CD4-positive, alpha-beta T cell (primary cell): ENCODE measurements at regions not wholly inside any gene's neighbourhood (a gene's known extent, or its start where the extent isn't known, plus 50 kb on each side); places are given as distances from the start of the nearest gene placed in this dataset.

Experiments
- ATAC-seq: fragments of 200-7000 bp; cut with Tn5 transposase; one replicate; pipeline ENCODE4 v1.10.0; 2022; ENCODE audit warnings: mild to moderate bottlenecking; ENCODE audit not compliant: poor library complexity
- CTCF ChIA-PET: fragments of 350-600 bp; sonication (Branson Sonifier 250); formaldehyde crosslinking; loops from one replicate; lab custom pipeline; 2021; ENCODE audit warnings: antibody characterized with exemption, inconsistent platforms; lab: Charles Lee
- POLR2A ChIA-PET: fragments of 350-600 bp; sonication (Branson Sonifier 250); formaldehyde crosslinking; loops from one replicate; lab custom pipeline; 2021; ENCODE audit warnings: antibody characterized with exemption, inconsistent platforms; lab: Charles Lee
- DNase-seq, 14 experiments: peaks; one replicate each; pipeline ENCODE4 v3.0.0-alpha.2; 2013 to 2020; ENCODE audit warnings: mixed read lengths in 2 of 14
- H3K27ac ChIP-seq, 2 donors: one replicate each; pipeline versions ENCODE4 v1.5.1 to v1.7.0; 2013; ENCODE audit warnings: low read length in 2 of 2, low read depth in 1 of 2, mild to moderate bottlenecking in 1 of 2
- H3K27me3 ChIP-seq, 2 experiments: 1 replicate in 1 of 2; 2 replicates in 1 of 2; pipeline versions ENCODE4 v1.6.1 to v1.7.0; 2013; ENCODE audit warnings: low read length in 2 of 2, control low read depth in 1 of 2, mild to moderate bottlenecking in 1 of 2, moderate library complexity in 1 of 2; ENCODE audit not compliant: insufficient read depth in 2 of 2, control insufficient read depth in 1 of 2
- H3K36me3 ChIP-seq: one replicate; pipeline ENCODE4 v1.6.1; 2013; ENCODE audit warnings: low read length, control low read depth; ENCODE audit not compliant: insufficient read depth
- H3K4me1 ChIP-seq: one replicate; pipeline ENCODE4 v1.6.1; 2013; ENCODE audit warnings: low read length, control low read depth; ENCODE audit not compliant: insufficient read depth
- H3K4me3 ChIP-seq: one replicate; pipeline ENCODE4 v1.5.1; 2013; ENCODE audit warnings: mild to moderate bottlenecking, low read length, moderate library complexity
- H3K9me3 ChIP-seq, 2 experiments: 1 replicate in 1 of 2; 2 replicates in 1 of 2; pipeline versions ENCODE4 v1.6.1 to v1.7.0; 2013; ENCODE audit warnings: low read length in 2 of 2, mild to moderate bottlenecking in 2 of 2, control low read depth in 1 of 2, moderate library complexity in 1 of 2; ENCODE audit not compliant: control insufficient read depth in 1 of 2, insufficient read depth in 1 of 2
- H3K27ac Mint-ChIP-seq: one replicate; pipeline ENCODE4 v1.8.0; 2020; ENCODE audit warnings: mixed read lengths
- H3K27me3 Mint-ChIP-seq: one replicate; pipeline ENCODE4 v1.8.0; 2021; ENCODE audit warnings: mixed read lengths
- H3K36me3 Mint-ChIP-seq: one replicate; pipeline ENCODE4 v1.8.0; 2021; ENCODE audit warnings: low read depth, mixed read lengths
- H3K4me1 Mint-ChIP-seq: one replicate; pipeline ENCODE4 v1.8.0; 2021; ENCODE audit warnings: low read depth, mixed read lengths
- H3K4me3 Mint-ChIP-seq: one replicate; pipeline ENCODE4 v1.8.0; 2020; ENCODE audit warnings: mild to moderate bottlenecking, mixed read lengths
- H3K9me3 Mint-ChIP-seq: one replicate; pipeline ENCODE4 v1.8.0; 2020; ENCODE audit warnings: mixed read lengths
- CTCF ChIP-seq: fragments of 200-600 bp; IDR thresholded peaks from one replicate; pipeline ENCODE4 v1.8.0; 2022; ENCODE audit warnings: antibody characterized with exemption, mild to moderate bottlenecking
- intact Hi-C, 2 experiments: fragments of 100-400 bp; cut with DNase I in 1 of 2; cut with micrococcal nuclease in 1 of 2; formaldehyde crosslinking; loops; one replicate each; pipeline versions ENCODE4 v1.15.1 to v1.9.0; 2023 to 2025; cut with DNase I, micrococcal nuclease

DNA sequence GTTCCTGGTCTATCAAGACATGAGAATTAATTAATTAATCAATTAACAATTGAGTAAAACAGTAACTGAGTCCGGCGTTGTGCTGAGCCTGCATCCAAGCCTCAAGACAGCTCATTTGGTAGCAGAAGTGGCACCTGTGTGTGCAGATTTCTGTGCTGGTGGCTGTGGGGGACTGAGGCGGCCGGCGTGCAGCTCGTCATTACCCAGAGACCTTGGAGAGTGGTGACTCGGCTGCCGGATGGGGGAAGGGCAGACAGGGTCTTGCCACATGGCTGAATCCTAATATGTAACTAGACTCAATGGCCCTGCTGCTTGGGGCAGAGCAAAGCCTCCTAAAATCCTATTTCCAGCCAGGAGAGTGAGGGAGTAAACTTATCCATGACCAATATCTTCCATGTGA, 510.2 kb downstream of the TCERG1L start:
- Histone ChIP-seq H3K4me3 (no peak overlapping the region), H3K27ac (no peak overlapping the region), H3K9me3 (peaks cover 0 to 21% of the 10 kb centered on the region in 2 experiments), H3K36me3 (no peaks in the 10 kb centered on the region), H3K4me1 (no peaks in the 10 kb centered on the region), H3K27me3 (peaks cover 0 to 2% of the 10 kb centered on the region in 2 experiments)
- POLR2A ChIA-PET = no interaction called here
- intact Hi-C loops = no loop called here
- no peaks in the 10 kb centered on the region for H3K4me1 Mint-ChIP-seq
- CTCF ChIA-PET = no interaction called here
- ATAC-seq (no peak), DNase-seq (no peak)
- H3K27me3 Mint-ChIP-seq = no peaks in the 10 kb centered on the region
- no peak overlapping the region for H3K4me3 Mint-ChIP-seq
- H3K27ac Mint-ChIP-seq = no peak overlapping the region
- no peaks in the 10 kb centered on the region for H3K36me3 Mint-ChIP-seq
- TF ChIP-seq CTCF = no peak
- H3K9me3 Mint-ChIP-seq = no peaks in the 10 kb centered on the region

DNA sequence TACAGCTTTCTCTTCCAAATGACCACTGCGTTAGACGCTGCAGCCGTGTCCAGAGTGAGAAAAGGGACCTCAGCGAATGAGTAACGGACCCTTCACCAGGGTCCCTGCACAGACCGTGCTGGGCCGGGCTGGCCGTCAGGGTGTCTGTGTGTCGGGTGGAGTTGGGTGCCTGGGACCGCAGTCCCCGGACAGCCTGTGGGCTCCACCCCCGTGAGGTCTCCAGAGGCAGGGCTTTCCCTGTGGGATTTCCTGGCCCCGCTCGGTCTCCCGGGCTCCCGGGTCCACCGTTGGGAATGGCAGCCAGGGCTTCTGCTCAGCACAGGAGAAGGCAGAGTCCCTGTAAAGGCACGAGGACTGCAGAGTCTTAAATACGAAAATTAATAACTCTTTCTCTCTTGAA, 509.7 kb downstream of the TCERG1L start:
- Mint-ChIP-seq H3K27me3 (no peaks in the 10 kb centered on the region), H3K4me3 (no peak overlapping the region), H3K36me3 (no peaks in the 10 kb centered on the region), H3K9me3 (no peaks in the 10 kb centered on the region), H3K4me1 (no peaks in the 10 kb centered on the region), H3K27ac (no peak overlapping the region)
- Histone ChIP-seq H3K27ac (no peak overlapping the region), H3K27me3 (peaks cover 0 to 2% of the 10 kb centered on the region in 2 experiments), H3K4me1 (no peaks in the 10 kb centered on the region), H3K36me3 (no peaks in the 10 kb centered on the region), H3K4me3 (no peak overlapping the region), H3K9me3 (peaks cover 0 to 21% of the 10 kb centered on the region in 2 experiments)
- ATAC-seq (no peak), DNase-seq (peak in 1 of 14 experiments; percentile 21)
- intact Hi-C loops = no loop called here
- TF ChIP-seq CTCF = no peak
- ChIA-PET POLR2A (no interaction called here), CTCF (no interaction called here)

DNA sequence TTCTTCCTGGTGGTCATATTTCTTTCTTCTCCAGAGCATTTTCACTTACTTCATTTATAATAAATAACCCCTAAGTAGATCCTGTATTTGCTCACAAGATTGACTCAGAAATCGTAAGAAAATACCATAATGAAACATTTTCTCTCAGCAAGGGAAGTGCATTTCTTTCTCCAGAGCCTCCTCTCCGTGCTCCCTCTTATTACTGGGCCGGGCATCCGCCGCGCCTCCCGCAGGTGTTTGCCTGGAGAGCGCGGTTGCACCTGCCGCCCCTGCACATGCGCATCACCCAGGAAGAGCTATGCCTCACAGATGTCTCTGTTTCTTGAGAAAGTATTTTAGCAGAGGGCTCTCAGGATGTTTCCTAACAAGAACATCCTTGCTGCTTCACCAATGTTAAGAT, 509.2 kb downstream of the TCERG1L start:
- H3K27ac Mint-ChIP-seq = no peak overlapping the region
- no peaks in the 10 kb centered on the region for H3K9me3 Mint-ChIP-seq
- Histone ChIP-seq H3K4me1 (no peaks in the 10 kb centered on the region), H3K36me3 (no peaks in the 10 kb centered on the region), H3K9me3 (peaks cover 0 to 21% of the 10 kb centered on the region in 2 experiments), H3K4me3 (no peak overlapping the region), H3K27ac (no peak overlapping the region), H3K27me3 (peaks cover 0 to 2% of the 10 kb centered on the region in 2 experiments)
- intact Hi-C loops = no loop called here
- ATAC-seq = no peak
- no peak overlapping the region for H3K4me3 Mint-ChIP-seq
- H3K36me3 Mint-ChIP-seq = no peaks in the 10 kb centered on the region
- no peak for TF ChIP-seq CTCF
- DNase-seq = peak in 1 of 14 experiments; percentile 2
- H3K4me1 Mint-ChIP-seq = no peaks in the 10 kb centered on the region
- ChIA-PET CTCF (no interaction called here), POLR2A (no interaction called here)
- H3K27me3 Mint-ChIP-seq = no peaks in the 10 kb centered on the region
